Adrenal gland (tissue), 9 donors: ENCODE measurements at regions not wholly inside any gene's neighbourhood (a gene's known extent, or its start where the extent isn't known, plus 50 kb on each side); places are given as distances from the start of the nearest gene placed in this dataset.

Source experiments
- DNase-seq, 7 donors: peaks; one replicate each; pipeline ENCODE4 v3.0.0-alpha.2; 2019 to 2020
- H3K27ac ChIP-seq, 5 donors: fragments of 200-600 bp; sonication (generic) in 4 of 5; 1 replicate in 3 of 5; 2 replicates in 2 of 5; pipeline versions ENCODE4 v1.5.1 to v1.8.0; 2016 to 2020; ENCODE audit warnings: mild to moderate bottlenecking in 1 of 5
- H3K27me3 ChIP-seq: fragments of 200-600 bp; 2 replicates; pipeline ENCODE4 v1.8.0; 2021
- H3K36me3 ChIP-seq, 2 donors: fragments of 200-600 bp; replicated peaks in 1 of 2; 1 replicate in 1 of 2; 2 replicates in 1 of 2; pipeline versions ENCODE4 v1.5.1 to v1.8.0; 2018 to 2022
- H3K4me1 ChIP-seq, 2 donors: fragments of 200-600 bp; replicated peaks in 1 of 2; 1 replicate in 1 of 2; 2 replicates in 1 of 2; pipeline versions ENCODE4 v1.5.1 to v1.8.0; 2018 to 2021
- H3K4me3 ChIP-seq, 4 donors: fragments of 200-600 bp; sonication (generic) in 3 of 4; one replicate each; pipeline ENCODE4 v1.5.1; 2016 to 2018
- H3K9me3 ChIP-seq, 3 donors: fragments of 200-600 bp; sonication (generic) in 1 of 3; replicated peaks in 1 of 3; 1 replicate in 2 of 3; 2 replicates in 1 of 3; pipeline versions ENCODE4 v1.5.1 to v1.8.0; 2016 to 2021
- CTCF ChIP-seq, 6 experiments: fragments of 450-650 bp in 4 of 6; fragments of 200-600 bp in 2 of 6; sonication (generic) in 1 of 6; IDR thresholded peaks; 1 replicate in 5 of 6; 2 replicates in 1 of 6; pipeline versions ENCODE4 v1.5.1 to v1.8.0; 2016 to 2021; ENCODE audit warnings: antibody characterized with exemption in 6 of 6, mild to moderate bottlenecking in 2 of 6, moderate library complexity in 1 of 6
- POLR2A ChIP-seq, 2 donors: fragments of 450-650 bp; IDR thresholded peaks; one replicate each; pipeline ENCODE4 v1.6.1; 2017; ENCODE audit warnings: antibody characterized with exemption in 2 of 2, mild to moderate bottlenecking in 2 of 2, moderate library complexity in 1 of 2
- WGBS, 4 donors: extraction: QIAGEN DNeasy Blood & Tissue Kit in 2 of 4; methylation state at CpG; one replicate each; pipeline versions ENCODE4 v1.1.5 to v1.1.7; 2013 to 2017; 5-methylcytosine and 5-hydroxymethylcytosine counted together
- intact Hi-C, 2 donors: fragments of 100-400 bp; cut with DNase I; formaldehyde crosslinking; loops; one replicate each; pipeline versions ENCODE4 v1.14.1 to v1.15.0; 2022 to 2023
- donor health status: healthy with polysubstance abuse.
- donor health status: Bipolar disorder and iron deficiency.
- donor health status: DM: yes; HTN: yes; CAD: no.
- donor health status: DM: no; HTN: no; CAD: no.
- donor health status: DM: no; HTN: no; CAD: no.

DNA sequence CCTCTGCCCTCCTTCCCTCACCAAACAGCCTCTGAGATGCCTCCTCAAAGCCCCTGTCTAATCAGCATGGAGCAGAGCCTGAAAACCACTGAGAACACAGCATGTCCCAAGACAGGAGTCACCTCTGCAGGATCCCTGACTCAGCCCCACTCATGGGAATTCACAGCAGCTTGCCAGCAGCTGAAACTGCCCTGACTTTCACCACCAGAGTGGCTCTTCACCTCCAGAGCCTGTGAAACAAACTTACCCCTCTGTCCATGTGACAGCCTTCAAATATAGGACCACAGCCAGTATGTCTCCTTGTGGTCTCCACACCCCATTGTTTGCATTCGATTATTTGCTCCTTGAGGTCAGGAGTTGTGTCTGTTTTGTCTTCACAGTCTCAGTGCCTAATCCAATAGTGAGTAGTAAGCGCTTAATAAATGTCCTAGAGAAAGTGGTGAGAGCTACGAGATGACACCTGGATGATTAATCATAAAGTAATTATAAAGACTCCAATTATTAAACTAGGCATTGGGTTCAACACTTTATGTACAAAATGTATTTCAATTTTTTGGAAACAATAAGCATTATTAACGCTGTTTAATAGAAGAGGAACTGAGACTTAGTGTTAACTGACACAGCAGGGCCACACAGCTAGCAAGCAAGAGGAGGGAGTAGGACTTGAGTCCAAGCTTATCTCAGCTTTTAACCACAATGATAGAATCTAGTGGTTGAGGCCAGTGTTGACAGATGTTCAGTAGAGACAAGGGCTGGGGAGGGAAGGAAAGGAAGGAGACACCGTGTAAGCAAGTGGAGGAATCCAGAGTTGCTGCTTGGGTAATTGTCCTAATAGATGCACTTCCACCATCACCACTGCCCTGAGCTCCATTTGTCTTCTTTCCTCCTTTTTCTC is 358.7 kb upstream of the TNP1 start:
- DNase-seq = peak in 4 of 7 donors; percentile 8 to 30 (median 26)
- Histone ChIP-seq H3K36me3 (no peaks in the 10 kb centered on the region), H3K27me3 (no peaks in the 10 kb centered on the region), H3K9me3 (no peaks in the 10 kb centered on the region), H3K27ac (no peak overlapping the region), H3K4me1 (peaks cover 0 to 18% of the 10 kb centered on the region in 2 donors), H3K4me3 (no peak overlapping the region)
- 69 to 82% (median 75%) methylated on average over 5 of the region's 5 CpGs for WGBS, 4 donors
- TF ChIP-seq CTCF (IDR thresholded peaks at IDR 0.05) (no peak), POLR2A (IDR thresholded peaks at IDR 0.05) (no peak)
- intact Hi-C loops = no loop called here

GRCh38 chr2:217216982-217217381 is 357.1 kb upstream of the TNP1 start:
- TF ChIP-seq CTCF (IDR thresholded peaks at IDR 0.05) (no peak), POLR2A (IDR thresholded peaks at IDR 0.05) (no peak)
- H3K4me1 ChIP-seq = peaks cover 0 to 8% of the 10 kb centered on the region in 2 donors
- 83 to 88% (median 86%) methylated on average over 2 of the region's 2 CpGs for WGBS, 4 donors
- H3K27ac ChIP-seq = no peak overlapping the region
- H3K27me3 ChIP-seq = peaks cover 3% of the 10 kb centered on the region
- no peaks in the 10 kb centered on the region for H3K36me3 ChIP-seq
- H3K9me3 ChIP-seq = no peaks in the 10 kb centered on the region
- intact Hi-C loops = no loop called here
- H3K4me3 ChIP-seq = no peak overlapping the region
- DNase-seq = no peak

- WGBS, 4 donors = 77 to 90% (median 82%) methylated on average over 4 of the region's 4 CpGs
- peak overlapping the region in 1 of 5 donors; percentile 8 for H3K27ac ChIP-seq
- peaks cover 0 to 6% of the 10 kb centered on the region in 2 donors for H3K4me1 ChIP-seq
- intact Hi-C loops = no loop called here
- TF ChIP-seq POLR2A (IDR thresholded peaks at IDR 0.05) (no peak), CTCF (IDR thresholded peaks at IDR 0.05) (no peak)
- no peak overlapping the region for H3K4me3 ChIP-seq
- H3K36me3 ChIP-seq = no peaks in the 10 kb centered on the region
- H3K27me3 ChIP-seq = peaks cover 3% of the 10 kb centered on the region
- DNase-seq = no peak
- H3K9me3 ChIP-seq = no peaks in the 10 kb centered on the region
Observed at GRCh38 chr2:217216316-217216715, 356.5 kb upstream of the TNP1 start.

DNA sequence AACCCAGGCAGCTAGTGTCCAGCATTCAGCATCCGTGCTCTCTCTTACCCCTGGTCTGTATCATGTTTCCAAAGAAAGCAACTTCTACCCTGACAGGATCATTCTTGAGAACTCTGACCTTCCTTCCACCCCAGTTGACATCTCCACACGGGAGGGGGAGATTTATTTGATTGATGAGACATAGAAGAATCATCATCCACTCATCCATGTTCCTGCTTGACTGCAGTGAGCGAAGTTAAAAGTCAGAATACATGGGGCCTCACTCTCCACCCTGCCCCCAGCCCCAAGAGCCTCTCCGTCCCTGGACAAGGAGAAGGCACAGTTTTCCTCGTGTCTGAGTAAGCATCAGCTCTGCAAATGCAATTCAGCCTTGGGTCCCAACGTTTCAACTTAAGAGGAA is 356.0 kb upstream of the TNP1 start:
- H3K36me3 ChIP-seq = no peaks in the 10 kb centered on the region
- no peak for DNase-seq
- peaks cover 3% of the 10 kb centered on the region for H3K27me3 ChIP-seq
- TF ChIP-seq POLR2A (IDR thresholded peaks at IDR 0.05) (no peak), CTCF (IDR thresholded peaks at IDR 0.05) (no peak)
- H3K27ac ChIP-seq = peak overlapping the region in 1 of 5 donors; percentile 8
- H3K9me3 ChIP-seq = no peaks in the 10 kb centered on the region
- H3K4me3 ChIP-seq = no peak overlapping the region
- WGBS, 4 donors = 50 to 59% (median 54%) methylated on average over 6 of the region's 6 CpGs
- peaks cover 0 to 2% of the 10 kb centered on the region in 2 donors for H3K4me1 ChIP-seq
- intact Hi-C loops = no loop called here
